ENCODE measurements at regions not wholly inside any gene's neighbourhood (a gene's known extent, or its start where the extent isn't known, plus 50 kb on each side); places are given as distances from the start of the nearest gene placed in this dataset.
A peak's percentile ranks its signal among the peaks of the same experiment; 100 is the strongest.

GRCh38 chr3:148149556-148149955 lies 548.1 kb upstream of the AGTR1 start:
- TF ChIP-seq CTCF (IDR thresholded peaks at IDR 0.05; ENCODE audit: low read depth, low read length) = no peak
- Histone ChIP-seq H3K36me3 (no peaks in the 10 kb centered on the region), H3K27me3 (no peaks in the 10 kb centered on the region), H3K9me3 (no peaks in the 10 kb centered on the region), H3K4me3 (ENCODE audit: low read depth, low read length) (no peak overlapping the region), H3K4me1 (no peaks in the 10 kb centered on the region)
- DNase-seq = no peak

- Histone ChIP-seq H3K4me3 (ENCODE audit: low read depth, low read length) (no peak overlapping the region), H3K36me3 (no peaks in the 10 kb centered on the region), H3K4me1 (no peaks in the 10 kb centered on the region), H3K27me3 (no peaks in the 10 kb centered on the region), H3K9me3 (no peaks in the 10 kb centered on the region)
- TF ChIP-seq CTCF (IDR thresholded peaks at IDR 0.05; ENCODE audit: low read depth, low read length) = no peak
- DNase-seq = no peak
These were observed 547.6 kb upstream of the AGTR1 start for GRCh38 chr3:148150141-148150540.

- TF ChIP-seq CTCF (IDR thresholded peaks at IDR 0.05; ENCODE audit: low read depth, low read length) = no peak
- Histone ChIP-seq H3K27me3 (no peaks in the 10 kb centered on the region), H3K36me3 (no peaks in the 10 kb centered on the region), H3K4me3 (ENCODE audit: low read depth, low read length) (no peak overlapping the region), H3K9me3 (no peaks in the 10 kb centered on the region), H3K4me1 (peaks cover 8% of the 10 kb centered on the region)
- DNase-seq = peak; percentile 64
These were observed 539.5 kb upstream of the AGTR1 start for GRCh38 chr3:148158210-148158609.

DNA sequence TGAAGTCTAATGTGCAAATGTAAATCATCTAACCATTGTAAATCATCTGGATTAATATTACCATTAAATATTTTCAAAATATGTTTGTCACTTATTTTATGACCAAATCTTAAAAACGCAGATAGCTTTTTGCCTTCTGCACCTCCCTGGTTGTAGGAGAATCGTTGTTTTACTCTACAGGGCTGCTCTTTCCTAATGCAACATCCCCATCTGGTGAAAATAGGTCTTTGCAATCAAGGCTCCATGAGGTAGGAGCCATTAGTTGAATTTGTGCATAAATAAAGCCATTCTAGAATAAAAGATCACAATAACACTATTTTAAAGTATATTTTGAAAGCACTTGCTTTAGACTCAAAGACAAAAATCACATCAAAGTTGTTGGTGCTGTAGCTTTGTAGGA lies 535.6 kb upstream of the AGTR1 start:
- H3K36me3 ChIP-seq = no peaks in the 10 kb centered on the region
- H3K9me3 ChIP-seq = no peaks in the 10 kb centered on the region
- DNase-seq = no peak
- H3K4me3 ChIP-seq (ENCODE audit: low read depth, low read length) = no peak overlapping the region
- H3K4me1 ChIP-seq = peaks cover 8% of the 10 kb centered on the region
- peak; percentile 38 for TF ChIP-seq CTCF (IDR thresholded peaks at IDR 0.05; ENCODE audit: low read depth, low read length)
- H3K27me3 ChIP-seq = no peaks in the 10 kb centered on the region

- H3K27me3 ChIP-seq = 0 out of 2 replicates have a peak, but pooled peaks cover 3% of the 10 kb centered on the region
These were observed 529.4 kb upstream of the AGTR1 start for GRCh38 chr3:148168347-148168746.

GRCh38 chr3:148173851-148174250 lies 523.9 kb upstream of the AGTR1 start:
- Histone ChIP-seq H3K4me3 (ENCODE audit: low read depth, low read length) (no peak overlapping the region), H3K9me3 (no peaks in the 10 kb centered on the region), H3K36me3 (no peaks in the 10 kb centered on the region), H3K27me3 (no peaks in the 10 kb centered on the region), H3K4me1 (peaks cover 4% of the 10 kb centered on the region)
- no peak for DNase-seq
- no peak for TF ChIP-seq CTCF (IDR thresholded peaks at IDR 0.05; ENCODE audit: low read depth, low read length)

More at GRCh38 chr3:148168347-148168746, 529.4 kb upstream of the AGTR1 start:
- H3K4me3 ChIP-seq (ENCODE audit: low read depth, low read length) = no peak overlapping the region
- H3K9me3 ChIP-seq = no peaks in the 10 kb centered on the region
- no peak for TF ChIP-seq CTCF (IDR thresholded peaks at IDR 0.05; ENCODE audit: low read depth, low read length)
- no peaks in the 10 kb centered on the region for H3K36me3 ChIP-seq
- peaks cover 3% of the 10 kb centered on the region; the same call in 1 of the 2 replicates for H3K4me1 ChIP-seq
- no peak for DNase-seq
